Upper lobe of right lung (tissue), 1 donor: ENCODE measurements at regions not wholly inside any gene's neighbourhood (a gene's known extent, or its start where the extent isn't known, plus 50 kb on each side); places are given as distances from the start of the nearest gene placed in this dataset.

Source experiments
- ATAC-seq: fragments of 200-7000 bp; cut with Tn5 transposase; one replicate; pipeline ENCODE4 v1.9.1; 2020; ENCODE audit warnings: mild to moderate bottlenecking, moderate library complexity
- DNase-seq: peaks from one replicate; pipeline ENCODE4 v3.0.0-alpha.2; 2020
- H3K27ac ChIP-seq: fragments of 200-600 bp; one replicate; pipeline ENCODE4 v1.8.0; 2022
- H3K27me3 ChIP-seq: fragments of 200-600 bp; one replicate; pipeline ENCODE4 v1.8.0; 2022; ENCODE audit warnings: mild to moderate bottlenecking
- H3K36me3 ChIP-seq: fragments of 200-600 bp; one replicate; pipeline ENCODE4 v1.8.0; 2022
- H3K4me1 ChIP-seq: fragments of 200-600 bp; one replicate; pipeline ENCODE4 v1.8.0; 2022
- H3K4me3 ChIP-seq: fragments of 200-600 bp; one replicate; pipeline ENCODE4 v1.8.0; 2022; ENCODE audit warnings: mild to moderate bottlenecking
- H3K9me3 ChIP-seq: fragments of 200-600 bp; one replicate; pipeline ENCODE4 v1.8.0; 2022
- CTCF ChIP-seq: fragments of 200-600 bp; IDR thresholded peaks from one replicate; pipeline ENCODE4 v1.8.0; 2022; ENCODE audit warnings: antibody characterized with exemption
- intact Hi-C: fragments of 100-400 bp; cut with DNase I; formaldehyde crosslinking; loops from one replicate; pipeline ENCODE4 v1.11.0; 2022
- donor health status: DM: no; HTN: yes; CAD: no; lungs with severe emphysema.

- Histone ChIP-seq H3K4me1 (no peaks in the 10 kb centered on the region), H3K9me3 (no peaks in the 10 kb centered on the region), H3K36me3 (no peaks in the 10 kb centered on the region), H3K4me3 (no peak overlapping the region), H3K27ac (no peak overlapping the region), H3K27me3 (no peaks in the 10 kb centered on the region)
- intact Hi-C loops = no loop called here
- ATAC-seq (no peak), DNase-seq (no peak)
- no peak for TF ChIP-seq CTCF
These were observed 85.2 kb upstream of the SMIM23 start for GRCh38 chr5:171700318-171700912.

- DNase-seq = no peak
- no peak overlapping the region for H3K4me3 ChIP-seq
- intact Hi-C loops = no loop called here
- H3K36me3 ChIP-seq = no peaks in the 10 kb centered on the region
- no peak overlapping the region for H3K27ac ChIP-seq
- ATAC-seq = no peak
- H3K27me3 ChIP-seq = no peaks in the 10 kb centered on the region
- H3K4me1 ChIP-seq = no peaks in the 10 kb centered on the region
- H3K9me3 ChIP-seq = no peaks in the 10 kb centered on the region
- TF ChIP-seq CTCF = no peak
These were observed 84.5 kb upstream of the SMIM23 start for GRCh38 chr5:171701100-171701541.

GRCh38 chr5:171702135-171702770 lies 83.4 kb upstream of the SMIM23 start:
- Histone ChIP-seq H3K27me3 (no peaks in the 10 kb centered on the region), H3K4me3 (no peak overlapping the region), H3K4me1 (no peaks in the 10 kb centered on the region), H3K9me3 (no peaks in the 10 kb centered on the region), H3K36me3 (no peaks in the 10 kb centered on the region), H3K27ac (no peak overlapping the region)
- TF ChIP-seq CTCF = no peak
- no peak for ATAC-seq
- intact Hi-C loops = no loop called here
- DNase-seq = no peak

- no peaks in the 10 kb centered on the region for H3K4me1 ChIP-seq
- DNase-seq (no peak), ATAC-seq (no peak)
- no peaks in the 10 kb centered on the region for H3K36me3 ChIP-seq
- H3K27me3 ChIP-seq = no peaks in the 10 kb centered on the region
- no peak for TF ChIP-seq CTCF
- H3K4me3 ChIP-seq = no peak overlapping the region
- no peak overlapping the region for H3K27ac ChIP-seq
- intact Hi-C loops = no loop called here
- no peaks in the 10 kb centered on the region for H3K9me3 ChIP-seq
These were observed 82.5 kb upstream of the SMIM23 start for GRCh38 chr5:171703146-171703545.

GRCh38 chr5:171705036-171705435 lies 80.6 kb upstream of the SMIM23 start:
- no peaks in the 10 kb centered on the region for H3K9me3 ChIP-seq
- H3K4me3 ChIP-seq = no peak overlapping the region
- no peaks in the 10 kb centered on the region for H3K27me3 ChIP-seq
- intact Hi-C loops = no loop called here
- H3K4me1 ChIP-seq = no peaks in the 10 kb centered on the region
- ATAC-seq (no peak), DNase-seq (no peak)
- no peak overlapping the region for H3K27ac ChIP-seq
- H3K36me3 ChIP-seq = no peaks in the 10 kb centered on the region
- TF ChIP-seq CTCF = no peak
